Panc1 (cell line): ENCODE measurements at regions not wholly inside any gene's neighbourhood (a gene's known extent, or its start where the extent isn't known, plus 50 kb on each side); places are given as distances from the start of the nearest gene placed in this dataset.

Experiments used
- ATAC-seq: fragments of 200-7000 bp; cut with Tn5 transposase; 2 replicates; pipeline ENCODE4 v1.9.1; 2020; ENCODE audit warnings: mild to moderate bottlenecking, moderate library complexity
- BruUV-seq: library from RNA; stranded (reverse); fragments of 400-500 nt; replicated peaks from 2 replicates; lab custom pipeline; 2021; lab: Mats Ljungman, UMichigan
- CTCF ChIA-PET: fragments of 300-600 bp; sonication (Branson Sonifier 250); formaldehyde crosslinking; loops from one replicate; lab custom pipeline; 2022; ENCODE audit warnings: antibody characterized with exemption; lab: Charles Lee
- POLR2A ChIA-PET: fragments of 300-600 bp; sonication (Branson Sonifier 250); formaldehyde crosslinking; loops from one replicate; lab custom pipeline; 2022; ENCODE audit warnings: antibody characterized with exemption; lab: Charles Lee
- DNase-seq: peaks from one replicate; pipeline ENCODE4 v3.0.0-alpha.2; 2010; ENCODE audit warnings: low read depth, low spot score
- H3K27ac ChIP-seq: 2 replicates; pipeline ENCODE4 v1.5.1; 2011; ENCODE audit warnings: mild to moderate bottlenecking, low read length, inconsistent platforms
- H3K27me3 ChIP-seq: fragments of 200-500 bp; sonication (Bioruptor generic); 2 replicates; pipeline ENCODE4 v1.6.0; 2014; ENCODE audit warnings: low read length, inconsistent platforms; ENCODE audit not compliant: control insufficient read depth, insufficient read depth
- H3K36me3 ChIP-seq: fragments of 200-500 bp; sonication (Bioruptor generic); 2 replicates; pipeline ENCODE4 v1.5.1; 2014; ENCODE audit warnings: inconsistent platforms, mild to moderate bottlenecking, low read length, moderate library complexity; ENCODE audit not compliant: control insufficient read depth, insufficient read depth
- H3K4me1 ChIP-seq: 2 replicates; pipeline ENCODE4 v1.5.1; 2011; ENCODE audit warnings: inconsistent platforms, mild to moderate bottlenecking, low read length, moderate library complexity; ENCODE audit not compliant: control insufficient read depth, insufficient read depth
- H3K4me3 ChIP-seq, 2 experiments: 2 replicates each; pipeline ENCODE4 v1.5.1; 2011 to 2012; ENCODE audit warnings: low read depth in 2 of 2, low read length in 2 of 2, mild to moderate bottlenecking in 2 of 2, inconsistent platforms in 1 of 2, moderate library complexity in 1 of 2
- H3K9me3 ChIP-seq: fragments of 200-500 bp; sonication (Bioruptor generic); 2 replicates; pipeline ENCODE4 v1.5.1; 2014; ENCODE audit warnings: low read depth, mild to moderate bottlenecking, inconsistent platforms, low read length, moderate library complexity; ENCODE audit not compliant: control insufficient read depth, insufficient read depth
- POLR2AphosphoS5 ChIP-seq: IDR thresholded peaks from 2 replicates; pipeline ENCODE4 v1.6.1; 2012; ENCODE audit warnings: mild to moderate bottlenecking, low read depth, low read length, moderate library complexity
- SIN3A ChIP-seq: IDR thresholded peaks from 2 replicates; pipeline ENCODE4 v1.6.1; 2012; ENCODE audit warnings: low read depth, mild to moderate bottlenecking, low read length, moderate library complexity, borderline replicate concordance; ENCODE audit not compliant: insufficient read depth
- TCF7L2 ChIP-seq: IDR thresholded peaks from 2 replicates; pipeline ENCODE4 v1.6.1; 2011; ENCODE audit warnings: mild to moderate bottlenecking, low read depth, low read length, inconsistent platforms
- in situ Hi-C: cut with HindIII; loops from 2 replicates; pipeline ENCODE4 v1.10.0; 2016; ENCODE audit warnings: low sequenced_read_pairs, low pct_unique_long_range_greater_than_20kb
- intact Hi-C: fragments of 100-400 bp; cut with micrococcal nuclease; formaldehyde crosslinking; loops from one replicate; pipeline ENCODE4 v1.10.0; 2022; ENCODE audit not compliant: unreplicated experiment
- TF ChIP-seq, protein P1 (sequence below): fragments of 450-650 bp; IDR thresholded peaks from 2 replicates; pipeline ENCODE4 v1.5.1; 2017; ENCODE audit warnings: mild to moderate bottlenecking
- TF ChIP-seq, protein P2 (sequence below), 2 experiments: IDR thresholded peaks; 2 replicates each; pipeline ENCODE4 v1.6.1; 2011 to 2012; ENCODE audit warnings: low read depth in 2 of 2, control low read depth in 1 of 2, low read length in 1 of 2, mild to moderate bottlenecking in 1 of 2, moderate library complexity in 1 of 2; ENCODE audit not compliant: insufficient read depth in 1 of 2

DNA sequence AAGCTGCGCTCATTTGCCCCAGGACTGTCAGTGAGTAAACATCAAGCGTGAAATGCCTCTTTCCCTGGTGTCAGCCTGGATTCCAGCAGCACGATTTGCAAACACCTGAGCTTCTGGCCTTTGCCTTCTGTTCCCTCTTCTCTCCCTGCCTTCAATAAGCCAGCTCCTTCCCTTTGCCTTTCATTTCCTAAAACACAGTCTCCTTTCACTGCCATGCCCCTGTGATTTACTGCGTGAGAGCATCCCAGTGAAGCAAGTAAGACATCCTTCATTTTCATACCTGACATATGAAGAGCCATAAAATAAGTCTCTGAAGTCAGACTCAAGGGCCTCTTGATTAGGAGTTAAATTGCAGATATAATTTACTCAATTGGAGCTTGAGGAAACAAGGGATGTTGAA lies 681.8 kb downstream of the TYW1 start:
- intact Hi-C loops (no loop called here), in situ Hi-C loops (no loop called here)
- Histone ChIP-seq H3K4me3 (no peak overlapping the region), H3K4me1 (no peaks in the 10 kb centered on the region), H3K27me3 (no peaks in the 10 kb centered on the region), H3K9me3 (no peaks in the 10 kb centered on the region), H3K36me3 (no peaks in the 10 kb centered on the region), H3K27ac (no peak overlapping the region)
- no peak for TF ChIP-seq POLR2AphosphoS5
- no peak for TF ChIP-seq TCF7L2
- TF ChIP-seq, protein P1, sequence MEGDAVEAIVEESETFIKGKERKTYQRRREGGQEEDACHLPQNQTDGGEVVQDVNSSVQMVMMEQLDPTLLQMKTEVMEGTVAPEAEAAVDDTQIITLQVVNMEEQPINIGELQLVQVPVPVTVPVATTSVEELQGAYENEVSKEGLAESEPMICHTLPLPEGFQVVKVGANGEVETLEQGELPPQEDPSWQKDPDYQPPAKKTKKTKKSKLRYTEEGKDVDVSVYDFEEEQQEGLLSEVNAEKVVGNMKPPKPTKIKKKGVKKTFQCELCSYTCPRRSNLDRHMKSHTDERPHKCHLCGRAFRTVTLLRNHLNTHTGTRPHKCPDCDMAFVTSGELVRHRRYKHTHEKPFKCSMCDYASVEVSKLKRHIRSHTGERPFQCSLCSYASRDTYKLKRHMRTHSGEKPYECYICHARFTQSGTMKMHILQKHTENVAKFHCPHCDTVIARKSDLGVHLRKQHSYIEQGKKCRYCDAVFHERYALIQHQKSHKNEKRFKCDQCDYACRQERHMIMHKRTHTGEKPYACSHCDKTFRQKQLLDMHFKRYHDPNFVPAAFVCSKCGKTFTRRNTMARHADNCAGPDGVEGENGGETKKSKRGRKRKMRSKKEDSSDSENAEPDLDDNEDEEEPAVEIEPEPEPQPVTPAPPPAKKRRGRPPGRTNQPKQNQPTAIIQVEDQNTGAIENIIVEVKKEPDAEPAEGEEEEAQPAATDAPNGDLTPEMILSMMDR: no peak
- TF ChIP-seq, protein P2, sequence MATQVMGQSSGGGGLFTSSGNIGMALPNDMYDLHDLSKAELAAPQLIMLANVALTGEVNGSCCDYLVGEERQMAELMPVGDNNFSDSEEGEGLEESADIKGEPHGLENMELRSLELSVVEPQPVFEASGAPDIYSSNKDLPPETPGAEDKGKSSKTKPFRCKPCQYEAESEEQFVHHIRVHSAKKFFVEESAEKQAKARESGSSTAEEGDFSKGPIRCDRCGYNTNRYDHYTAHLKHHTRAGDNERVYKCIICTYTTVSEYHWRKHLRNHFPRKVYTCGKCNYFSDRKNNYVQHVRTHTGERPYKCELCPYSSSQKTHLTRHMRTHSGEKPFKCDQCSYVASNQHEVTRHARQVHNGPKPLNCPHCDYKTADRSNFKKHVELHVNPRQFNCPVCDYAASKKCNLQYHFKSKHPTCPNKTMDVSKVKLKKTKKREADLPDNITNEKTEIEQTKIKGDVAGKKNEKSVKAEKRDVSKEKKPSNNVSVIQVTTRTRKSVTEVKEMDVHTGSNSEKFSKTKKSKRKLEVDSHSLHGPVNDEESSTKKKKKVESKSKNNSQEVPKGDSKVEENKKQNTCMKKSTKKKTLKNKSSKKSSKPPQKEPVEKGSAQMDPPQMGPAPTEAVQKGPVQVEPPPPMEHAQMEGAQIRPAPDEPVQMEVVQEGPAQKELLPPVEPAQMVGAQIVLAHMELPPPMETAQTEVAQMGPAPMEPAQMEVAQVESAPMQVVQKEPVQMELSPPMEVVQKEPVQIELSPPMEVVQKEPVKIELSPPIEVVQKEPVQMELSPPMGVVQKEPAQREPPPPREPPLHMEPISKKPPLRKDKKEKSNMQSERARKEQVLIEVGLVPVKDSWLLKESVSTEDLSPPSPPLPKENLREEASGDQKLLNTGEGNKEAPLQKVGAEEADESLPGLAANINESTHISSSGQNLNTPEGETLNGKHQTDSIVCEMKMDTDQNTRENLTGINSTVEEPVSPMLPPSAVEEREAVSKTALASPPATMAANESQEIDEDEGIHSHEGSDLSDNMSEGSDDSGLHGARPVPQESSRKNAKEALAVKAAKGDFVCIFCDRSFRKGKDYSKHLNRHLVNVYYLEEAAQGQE (IDR thresholded peaks at IDR 0.05; ENCODE audit: insufficient read depth in 1 of 2, low read depth in 2 of 2, low read length in 1 of 2): no peak
- TF ChIP-seq SIN3A: no peak
- POLR2A ChIA-PET: no interaction called here
- no peak for DNase-seq
- ATAC-seq: no peak
- no TSS peak for BruUV-seq
- CTCF ChIA-PET: no interaction called here

DNA sequence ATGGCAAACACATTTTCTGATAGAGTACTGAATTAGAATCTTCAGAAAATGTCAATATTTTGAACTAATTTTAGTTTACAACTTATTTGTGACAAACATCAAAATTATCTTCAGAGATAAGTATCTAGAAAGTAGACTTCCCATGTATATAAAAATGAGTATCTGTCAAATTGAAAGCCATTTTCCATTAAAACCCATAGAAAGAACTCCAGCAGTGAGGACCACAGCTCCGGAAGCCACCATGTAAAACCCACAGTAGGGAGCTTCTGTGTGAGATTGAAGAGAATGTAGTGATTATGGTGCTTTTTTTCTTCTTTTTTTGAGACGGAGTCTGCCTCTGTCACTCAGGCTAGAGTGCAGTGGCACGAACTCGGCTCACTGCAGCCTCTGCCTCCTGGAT lies 687.0 kb downstream of the TYW1 start:
- ATAC-seq (no peak), DNase-seq (no peak)
- TF ChIP-seq SIN3A: no peak
- TF ChIP-seq, protein P2 (IDR thresholded peaks at IDR 0.05; ENCODE audit: insufficient read depth in 1 of 2, low read depth in 2 of 2, low read length in 1 of 2): no peak
- no peak for TF ChIP-seq TCF7L2
- no peak for TF ChIP-seq POLR2AphosphoS5
- no peaks in the 10 kb centered on the region for H3K4me1 ChIP-seq
- in situ Hi-C loops: no loop called here
- no peaks in the 10 kb centered on the region for H3K9me3 ChIP-seq
- BruUV-seq: no TSS peak
- no peaks in the 10 kb centered on the region for H3K36me3 ChIP-seq
- ChIA-PET CTCF (no interaction called here), POLR2A (no interaction called here)
- no peak overlapping the region for H3K27ac ChIP-seq
- H3K4me3 ChIP-seq: no peak overlapping the region
- intact Hi-C loops: no loop called here
- H3K27me3 ChIP-seq: no peaks in the 10 kb centered on the region
